GM19193 (cell line): ENCODE measurements at regions not wholly inside any gene's neighbourhood (a gene's known extent, or its start where the extent isn't known, plus 50 kb on each side); places are given as distances from the start of the nearest gene placed in this dataset.

Experiments
- POLR2A ChIP-seq: IDR thresholded peaks from 4 replicates; pipeline ENCODE4 v1.6.1; 2011; ENCODE audit not compliant: insufficient read depth, insufficient read length; ENCODE audit errors: extremely low read depth

GRCh38 chr13:106391271-106391670 lies 144.2 kb downstream of the EFNB2 start:
- no peak for TF ChIP-seq POLR2A

GRCh38 chr13:106390367-106390766 lies 145.1 kb downstream of the EFNB2 start:
- no peak for TF ChIP-seq POLR2A

- TF ChIP-seq POLR2A, result no peak
Measured at GRCh38 chr13:106385654-106386053, 149.8 kb downstream of the EFNB2 start.

- no peak for TF ChIP-seq POLR2A
Measured at GRCh38 chr13:106384516-106384915, 150.9 kb downstream of the EFNB2 start.

- no peak for TF ChIP-seq POLR2A
Measured at GRCh38 chr13:106383791-106384190, 151.7 kb downstream of the EFNB2 start.

GRCh38 chr13:106382534-106382933 lies 152.9 kb downstream of the EFNB2 start:
- TF ChIP-seq POLR2A, result no peak

- no peak for TF ChIP-seq POLR2A
Measured at GRCh38 chr13:106381091-106381490, 154.4 kb downstream of the EFNB2 start.

GRCh38 chr13:106377931-106378662 lies 157.4 kb downstream of the EFNB2 start:
- TF ChIP-seq POLR2A, result no peak

- no peak for TF ChIP-seq POLR2A
Measured at GRCh38 chr13:106377341-106377740, 158.1 kb downstream of the EFNB2 start.

- no peak for TF ChIP-seq POLR2A
Measured at GRCh38 chr13:106376401-106377112, 158.9 kb downstream of the EFNB2 start.

GRCh38 chr13:106375085-106375484 lies 160.4 kb downstream of the EFNB2 start:
- no peak for TF ChIP-seq POLR2A

- TF ChIP-seq POLR2A, result no peak
Measured at GRCh38 chr13:106374631-106375030, 160.8 kb downstream of the EFNB2 start.

GRCh38 chr13:106373989-106374572 lies 161.4 kb downstream of the EFNB2 start:
- TF ChIP-seq POLR2A, result no peak

GRCh38 chr13:106373304-106373988 lies 162.0 kb downstream of the EFNB2 start:
- no peak for TF ChIP-seq POLR2A

GRCh38 chr13:106372199-106373155 lies 163.0 kb downstream of the EFNB2 start:
- no peak for TF ChIP-seq POLR2A

GRCh38 chr13:106371024-106371423 lies 164.4 kb downstream of the EFNB2 start:
- TF ChIP-seq POLR2A, result no peak
